Uterus (tissue), 2 donors: ENCODE measurements at regions not wholly inside any gene's neighbourhood (a gene's known extent, or its start where the extent isn't known, plus 50 kb on each side); places are given as distances from the start of the nearest gene placed in this dataset.

ENCODE experiments used
- POLR2A ChIP-seq, 2 donors: fragments of 450-650 bp; IDR thresholded peaks; one replicate each; pipeline ENCODE4 v1.6.1; 2016; ENCODE audit warnings: antibody characterized with exemption in 2 of 2, mild to moderate bottlenecking in 1 of 2, moderate library complexity in 1 of 2
- TF ChIP-seq, protein P1 (sequence below), 4 experiments: fragments of 200-600 bp in 2 of 4; fragments of 450-650 bp in 2 of 4; sonication (generic) in 2 of 4; IDR thresholded peaks; one replicate each; pipeline ENCODE4 v1.5.1; 2016 to 2019; ENCODE audit warnings: antibody characterized with exemption in 4 of 4, mild to moderate bottlenecking in 2 of 4, moderate library complexity in 1 of 4

DNA sequence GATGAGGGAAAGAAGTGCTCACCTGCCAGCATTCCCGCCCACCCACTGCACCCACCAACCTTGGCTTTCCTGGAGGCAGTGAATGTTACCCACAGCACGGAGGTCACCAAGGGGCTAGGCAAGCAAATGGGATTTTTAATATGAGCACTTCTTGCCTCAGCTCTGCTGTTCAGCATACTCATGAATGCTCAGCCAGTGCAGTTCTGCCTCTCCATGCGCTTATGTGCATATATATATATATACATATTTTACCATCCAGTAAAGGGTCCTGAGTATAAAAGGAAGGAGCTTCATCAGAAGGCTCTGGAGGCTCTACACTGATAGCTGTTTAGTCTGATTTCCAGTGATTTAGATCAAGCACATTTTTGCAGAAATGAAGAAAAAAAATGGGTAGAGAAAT is 366.9 kb downstream of the SIPA1L2 start:
- TF ChIP-seq, protein P1, sequence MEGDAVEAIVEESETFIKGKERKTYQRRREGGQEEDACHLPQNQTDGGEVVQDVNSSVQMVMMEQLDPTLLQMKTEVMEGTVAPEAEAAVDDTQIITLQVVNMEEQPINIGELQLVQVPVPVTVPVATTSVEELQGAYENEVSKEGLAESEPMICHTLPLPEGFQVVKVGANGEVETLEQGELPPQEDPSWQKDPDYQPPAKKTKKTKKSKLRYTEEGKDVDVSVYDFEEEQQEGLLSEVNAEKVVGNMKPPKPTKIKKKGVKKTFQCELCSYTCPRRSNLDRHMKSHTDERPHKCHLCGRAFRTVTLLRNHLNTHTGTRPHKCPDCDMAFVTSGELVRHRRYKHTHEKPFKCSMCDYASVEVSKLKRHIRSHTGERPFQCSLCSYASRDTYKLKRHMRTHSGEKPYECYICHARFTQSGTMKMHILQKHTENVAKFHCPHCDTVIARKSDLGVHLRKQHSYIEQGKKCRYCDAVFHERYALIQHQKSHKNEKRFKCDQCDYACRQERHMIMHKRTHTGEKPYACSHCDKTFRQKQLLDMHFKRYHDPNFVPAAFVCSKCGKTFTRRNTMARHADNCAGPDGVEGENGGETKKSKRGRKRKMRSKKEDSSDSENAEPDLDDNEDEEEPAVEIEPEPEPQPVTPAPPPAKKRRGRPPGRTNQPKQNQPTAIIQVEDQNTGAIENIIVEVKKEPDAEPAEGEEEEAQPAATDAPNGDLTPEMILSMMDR (IDR thresholded peaks at IDR 0.05), result no peak
- TF ChIP-seq POLR2A (IDR thresholded peaks at IDR 0.05), result no peak
